ENCODE measurements at regions not wholly inside any gene's neighbourhood (a gene's known extent, or its start where the extent isn't known, plus 50 kb on each side); places are given as distances from the start of the nearest gene placed in this dataset.

- no peak overlapping the region for H3K4me3 ChIP-seq (ENCODE audit: control insufficient read depth in 2 of 3, extremely low read depth in 1 of 3, insufficient read depth in 2 of 3, low read depth in 1 of 3, low read length in 3 of 3)
- no peak for TF ChIP-seq CTCF (optimal IDR thresholded peaks at IDR 0.05 in 1 of 3, IDR thresholded peaks at IDR 0.05 in 1 of 3, conservative IDR thresholded peaks at IDR 0.05 in 1 of 3; ENCODE audit: extremely low read depth in 1 of 3, insufficient read depth in 2 of 3, low read length in 3 of 3)
- TF ChIP-seq EZH2 (IDR thresholded peaks at IDR 0.05; ENCODE audit: low read length), result no peak
- H3K27me3 ChIP-seq (ENCODE audit: control insufficient read depth, extremely low read depth, insufficient read depth, low read length), result no peaks in the 10 kb centered on the region
- H3K4me2 ChIP-seq (ENCODE audit: control insufficient read depth, extremely low read depth, insufficient read depth, low read depth, low read length), result no peak overlapping the region
- H3K27ac ChIP-seq (ENCODE audit: control insufficient read depth, insufficient read depth, low read length), result no peak overlapping the region
- no peak for FAIRE-seq
- H2AFZ ChIP-seq (ENCODE audit: control insufficient read depth, low read length), result no peak overlapping the region
- H3K9me1 ChIP-seq (ENCODE audit: control insufficient read depth, extremely low read depth, insufficient read depth, low read length), result no peaks in the 10 kb centered on the region
- no peaks in the 10 kb centered on the region for H3K9me3 ChIP-seq (ENCODE audit: control insufficient read depth, low read depth, low read length)
- H4K20me1 ChIP-seq (ENCODE audit: control insufficient read depth, extremely low read depth, insufficient read depth, low read length), result no peaks in the 10 kb centered on the region
- H3K79me2 ChIP-seq (ENCODE audit: control insufficient read depth, insufficient read depth, low read length), result no peaks in the 10 kb centered on the region
- dilution Hi-C loops (cut with MboI; ENCODE audit: extremely low pct_ligation_motif_present, low sequenced_read_pairs), result no loop called here
- no peak for DNase-seq (ENCODE audit: low read depth, low spot score)
- H3K9ac ChIP-seq (ENCODE audit: control insufficient read depth, extremely low read depth, insufficient read depth, low read length), result no peak overlapping the region
- H3K4me1 ChIP-seq (ENCODE audit: control insufficient read depth, extremely low read depth, insufficient read depth, low read length), result no peaks in the 10 kb centered on the region
- no peaks in the 10 kb centered on the region for H3K36me3 ChIP-seq (ENCODE audit: control insufficient read depth in 2 of 2, extremely low read depth in 1 of 2, insufficient read depth in 2 of 2, low read length in 2 of 2)
Measured at GRCh38 chr10:9645404-9645803, 1372.3 kb upstream of the CELF2 start.

GRCh38 chr10:9645928-9646600 lies 1371.6 kb upstream of the CELF2 start:
- DNase-seq (ENCODE audit: low read depth, low spot score) (no peak), FAIRE-seq (no peak)
- H3K27ac ChIP-seq (ENCODE audit: control insufficient read depth, insufficient read depth, low read length), result no peak overlapping the region
- H3K9ac ChIP-seq (ENCODE audit: control insufficient read depth, extremely low read depth, insufficient read depth, low read length), result no peak overlapping the region
- H3K4me1 ChIP-seq (ENCODE audit: control insufficient read depth, extremely low read depth, insufficient read depth, low read length), result no peaks in the 10 kb centered on the region
- no peaks in the 10 kb centered on the region for H3K36me3 ChIP-seq (ENCODE audit: control insufficient read depth in 2 of 2, extremely low read depth in 1 of 2, insufficient read depth in 2 of 2, low read length in 2 of 2)
- TF ChIP-seq EZH2 (IDR thresholded peaks at IDR 0.05; ENCODE audit: low read length) (no peak), CTCF (optimal IDR thresholded peaks at IDR 0.05 in 1 of 3, IDR thresholded peaks at IDR 0.05 in 1 of 3, conservative IDR thresholded peaks at IDR 0.05 in 1 of 3; ENCODE audit: extremely low read depth in 1 of 3, insufficient read depth in 2 of 3, low read length in 3 of 3) (no peak)
- no peaks in the 10 kb centered on the region for H3K9me1 ChIP-seq (ENCODE audit: control insufficient read depth, extremely low read depth, insufficient read depth, low read length)
- H3K79me2 ChIP-seq (ENCODE audit: control insufficient read depth, insufficient read depth, low read length), result no peaks in the 10 kb centered on the region
- no peaks in the 10 kb centered on the region for H3K27me3 ChIP-seq (ENCODE audit: control insufficient read depth, extremely low read depth, insufficient read depth, low read length)
- dilution Hi-C loops (cut with MboI; ENCODE audit: extremely low pct_ligation_motif_present, low sequenced_read_pairs), result no loop called here
- no peaks in the 10 kb centered on the region for H4K20me1 ChIP-seq (ENCODE audit: control insufficient read depth, extremely low read depth, insufficient read depth, low read length)
- no peaks in the 10 kb centered on the region for H3K9me3 ChIP-seq (ENCODE audit: control insufficient read depth, low read depth, low read length)
- no peak overlapping the region for H2AFZ ChIP-seq (ENCODE audit: control insufficient read depth, low read length)
- H3K4me3 ChIP-seq (ENCODE audit: control insufficient read depth in 2 of 3, extremely low read depth in 1 of 3, insufficient read depth in 2 of 3, low read depth in 1 of 3, low read length in 3 of 3), result no peak overlapping the region
- H3K4me2 ChIP-seq (ENCODE audit: control insufficient read depth, extremely low read depth, insufficient read depth, low read depth, low read length), result no peak overlapping the region
